Hindlimb muscle (tissue), 1 donor: ENCODE measurements at regions not wholly inside any gene's neighbourhood (a gene's known extent, or its start where the extent isn't known, plus 50 kb on each side); places are given as distances from the start of the nearest gene placed in this dataset.
A peak's percentile ranks its signal among the peaks of the same experiment; 100 is the strongest.

Experiments
- DNase-seq: peaks from one replicate; pipeline ENCODE4 v3.0.0-alpha.2; 2013

GRCh38 chr3:95399585-95399984 is 1336.7 kb downstream of the NSUN3 start:
- no peak for DNase-seq

DNA sequence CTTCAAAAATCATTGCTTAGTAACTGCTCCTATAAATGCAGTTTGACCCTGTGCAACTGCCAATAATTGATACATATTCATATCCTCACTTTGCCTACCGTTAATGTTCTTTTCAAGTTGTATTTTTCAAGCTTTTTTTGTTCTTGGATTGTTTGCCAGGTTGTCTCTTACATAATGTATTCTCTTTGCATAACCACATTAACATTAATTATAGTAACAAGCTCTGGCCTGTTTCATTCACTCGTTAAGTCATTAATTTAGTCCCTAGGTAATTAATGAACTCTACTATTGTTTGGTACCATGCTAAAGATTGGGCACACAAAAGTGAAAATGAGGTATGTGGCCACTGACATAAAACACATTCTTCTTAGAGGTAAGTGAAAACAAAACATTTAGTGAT is 1338.8 kb downstream of the NSUN3 start:
- DNase-seq, result no peak

DNA sequence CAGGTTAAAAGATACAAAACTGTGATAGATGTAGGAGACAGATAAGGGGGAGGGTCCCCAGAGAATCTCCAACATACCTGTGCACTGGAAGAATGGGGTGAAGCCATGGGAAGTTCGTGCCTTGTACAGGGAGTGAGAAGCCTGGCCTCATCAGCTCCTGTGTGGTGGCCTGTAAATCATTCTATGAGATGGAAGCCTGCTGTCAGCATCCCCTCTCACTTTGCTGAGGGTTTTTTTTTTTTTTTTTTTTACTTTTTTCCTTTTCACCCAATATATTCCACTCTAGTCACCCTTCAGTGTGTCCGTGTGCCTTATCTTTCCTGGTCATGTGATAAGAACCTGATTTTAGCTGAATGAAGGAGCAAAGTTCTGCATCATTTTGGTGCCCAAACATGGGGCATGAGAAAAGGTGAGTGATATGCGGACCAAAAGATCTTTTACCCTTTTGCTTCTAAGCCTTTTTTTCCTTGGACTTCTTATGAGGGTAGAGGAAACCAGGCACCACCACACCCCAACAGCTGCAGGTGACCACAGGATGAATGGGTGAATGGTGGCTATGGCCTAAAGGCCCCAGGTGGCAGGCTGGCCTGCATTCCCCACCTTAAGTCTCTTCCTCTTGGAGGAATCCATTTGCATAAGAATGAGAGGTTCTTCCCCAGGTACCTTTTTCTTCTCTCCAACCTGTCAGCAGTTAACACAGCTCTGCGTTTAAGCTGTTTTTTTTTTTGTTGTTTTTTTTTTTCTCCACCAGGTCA is 1345.0 kb downstream of the NSUN3 start:
- DNase-seq, result no peak

DNA sequence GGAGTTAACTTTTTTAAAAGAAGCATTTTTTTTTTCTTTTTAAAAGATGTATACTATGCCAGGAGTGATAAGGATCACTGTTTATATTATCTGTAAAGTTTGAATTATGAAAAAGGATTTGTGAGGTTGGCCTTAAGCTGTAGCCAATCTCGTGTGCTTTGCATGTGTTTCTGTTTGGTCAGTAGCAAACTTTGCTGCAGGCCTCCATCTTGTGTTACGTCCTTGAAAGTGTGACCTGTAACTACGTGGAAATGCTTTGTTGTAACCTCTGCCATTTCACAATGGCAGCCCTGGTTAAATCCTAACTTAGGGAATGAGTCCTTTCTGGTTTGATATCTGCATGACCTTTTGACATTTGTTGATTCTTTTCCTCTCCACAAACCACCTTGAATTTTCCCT is 1345.6 kb downstream of the NSUN3 start:
- DNase-seq, result no peak

GRCh38 chr3:95418251-95418650 is 1355.4 kb downstream of the NSUN3 start:
- no peak for DNase-seq

DNA sequence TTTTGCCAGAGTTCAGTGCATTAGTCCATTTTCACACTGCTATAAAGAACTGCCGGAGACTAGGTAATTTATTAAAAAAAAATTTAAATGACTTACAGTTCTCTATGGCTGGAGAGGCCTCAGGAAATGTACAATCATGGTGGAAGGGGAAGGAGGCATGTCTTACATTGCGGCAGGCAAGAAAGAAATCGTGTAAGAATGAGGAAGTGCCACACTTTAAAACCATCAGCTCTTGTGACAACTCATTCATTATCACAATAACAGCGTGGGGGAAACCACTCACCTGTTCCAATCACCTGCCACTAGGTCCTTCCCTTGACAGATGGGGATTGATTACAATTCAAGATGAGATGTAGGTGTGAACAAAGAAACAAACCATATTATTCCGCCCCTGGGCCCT is 1361.4 kb downstream of the NSUN3 start:
- no peak for DNase-seq

DNA sequence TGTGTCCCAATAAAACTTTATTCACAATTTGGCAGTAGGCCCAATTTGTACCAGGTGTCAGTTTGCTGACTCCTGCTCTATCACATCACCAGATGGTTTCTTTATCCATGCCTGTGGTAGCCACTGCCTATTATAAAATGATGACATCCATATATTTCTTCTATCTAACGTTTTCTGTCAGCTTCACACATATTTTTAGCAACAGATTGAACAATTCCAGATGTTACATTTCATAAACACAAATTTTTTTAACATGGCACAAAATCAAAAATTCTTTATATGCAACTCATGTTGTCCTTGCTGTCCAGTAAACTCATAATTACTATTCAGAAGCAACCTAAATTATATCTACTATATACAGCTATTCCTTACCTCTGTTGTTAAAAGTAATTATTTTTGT is 1371.6 kb downstream of the NSUN3 start:
- peak; percentile 15 for DNase-seq

GRCh38 chr3:95437409-95437808 is 1374.5 kb downstream of the NSUN3 start:
- DNase-seq, result no peak

DNA sequence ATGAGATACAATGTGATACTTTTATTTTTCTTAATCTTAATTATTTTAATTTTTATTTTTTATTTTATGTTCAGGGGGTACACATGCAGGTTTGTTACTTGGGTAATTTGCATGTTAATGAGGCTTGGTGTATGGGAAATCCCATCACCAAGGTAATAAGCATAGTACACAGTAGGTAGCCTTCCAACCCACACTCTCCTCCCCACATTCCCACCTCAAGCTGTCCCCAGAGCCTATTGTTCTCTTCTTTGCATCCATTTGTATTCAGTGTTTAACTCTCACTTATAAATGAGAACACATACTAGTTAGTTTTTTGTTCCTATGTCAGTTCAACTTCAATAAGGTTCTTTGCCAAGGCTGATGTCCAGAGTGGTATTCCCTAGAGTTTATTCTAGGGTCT is 1375.4 kb downstream of the NSUN3 start:
- no peak for DNase-seq

DNA sequence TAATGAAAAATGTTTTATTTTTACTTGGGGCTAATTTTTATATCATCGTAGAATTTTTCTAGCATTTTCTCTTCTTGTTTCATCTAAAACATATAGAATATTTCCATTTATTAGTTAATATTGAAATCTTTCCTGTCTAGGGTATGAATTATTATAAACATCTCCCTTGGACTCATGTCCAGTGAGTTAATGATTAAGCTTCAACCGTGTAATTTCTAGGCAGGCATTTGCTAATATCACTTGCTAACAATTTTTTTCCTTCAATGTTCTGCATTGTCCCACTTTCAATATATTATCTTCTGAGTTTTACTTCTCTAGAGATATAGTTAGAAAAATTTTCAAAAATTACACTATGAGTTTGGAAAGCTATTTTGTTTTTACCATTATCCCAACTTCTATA is 1371.6 kb upstream of the EPHA6 start:
- no peak for DNase-seq

DNA sequence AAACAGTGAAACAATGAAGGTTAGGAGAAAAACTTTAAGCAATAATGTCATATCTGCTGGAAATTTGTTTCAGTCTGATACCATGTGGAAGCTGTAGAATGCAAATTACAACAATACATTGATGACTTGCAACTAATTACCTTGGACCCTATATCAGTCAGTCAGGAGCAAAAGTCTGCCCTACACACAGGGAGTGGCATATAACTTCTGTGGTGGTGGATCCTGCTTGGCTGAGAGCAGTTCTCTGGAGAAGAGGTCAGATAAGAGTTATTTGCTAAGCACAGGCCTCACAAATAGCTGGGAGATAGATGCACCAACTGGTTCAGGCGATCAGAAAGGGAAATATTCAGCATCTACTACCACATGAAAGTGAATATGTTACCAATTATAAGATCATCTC is 1364.6 kb upstream of the EPHA6 start:
- no peak for DNase-seq

- no peak for DNase-seq
These were observed 1361.2 kb upstream of the EPHA6 start for GRCh38 chr3:95453242-95453641.

DNA sequence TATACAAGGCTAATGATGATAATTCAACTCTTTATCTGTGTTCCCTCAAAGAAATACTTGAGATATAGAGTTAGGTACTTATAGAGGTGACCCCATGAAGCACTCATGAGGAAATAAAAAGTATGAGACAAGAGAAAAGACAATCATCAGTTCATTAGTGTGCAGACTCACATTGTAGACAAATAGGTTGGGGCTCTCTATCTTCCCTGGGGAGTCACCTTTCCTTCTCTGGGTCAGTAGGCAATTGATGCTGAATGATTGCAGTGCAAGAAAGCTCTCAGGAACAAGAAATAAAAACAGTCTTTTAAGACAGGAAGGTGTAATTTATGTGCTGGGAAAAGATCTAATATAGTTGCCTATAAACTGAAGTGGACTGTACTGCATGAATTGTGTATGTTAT is 1357.6 kb upstream of the EPHA6 start:
- no peak for DNase-seq

GRCh38 chr3:95459706-95460105 is 1354.7 kb upstream of the EPHA6 start:
- DNase-seq, result peak; percentile 41

- peak; percentile 13 for DNase-seq
These were observed 1354.1 kb upstream of the EPHA6 start for GRCh38 chr3:95460274-95460673.

DNA sequence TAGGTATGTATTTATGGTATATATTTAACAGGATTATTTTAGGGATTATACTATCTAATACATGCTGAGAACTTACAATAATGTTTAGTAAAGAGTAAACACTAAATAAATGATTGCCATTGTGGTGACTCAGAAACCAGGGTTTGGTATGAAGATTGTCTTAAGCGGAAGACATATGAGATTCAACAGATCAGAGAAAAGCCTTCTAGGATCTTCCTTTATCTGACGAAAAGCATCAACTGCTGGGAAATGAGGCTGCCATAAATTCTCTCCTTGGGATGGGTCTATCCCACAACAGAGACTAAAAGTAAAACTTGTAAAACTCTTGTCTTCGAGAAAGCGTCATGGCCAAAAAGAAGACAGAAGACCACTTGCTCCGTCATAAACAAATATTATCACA is 1352.2 kb upstream of the EPHA6 start:
- no peak for DNase-seq

- DNase-seq, result peak; percentile 39
These were observed 1350.0 kb upstream of the EPHA6 start for GRCh38 chr3:95464346-95464745.

DNA sequence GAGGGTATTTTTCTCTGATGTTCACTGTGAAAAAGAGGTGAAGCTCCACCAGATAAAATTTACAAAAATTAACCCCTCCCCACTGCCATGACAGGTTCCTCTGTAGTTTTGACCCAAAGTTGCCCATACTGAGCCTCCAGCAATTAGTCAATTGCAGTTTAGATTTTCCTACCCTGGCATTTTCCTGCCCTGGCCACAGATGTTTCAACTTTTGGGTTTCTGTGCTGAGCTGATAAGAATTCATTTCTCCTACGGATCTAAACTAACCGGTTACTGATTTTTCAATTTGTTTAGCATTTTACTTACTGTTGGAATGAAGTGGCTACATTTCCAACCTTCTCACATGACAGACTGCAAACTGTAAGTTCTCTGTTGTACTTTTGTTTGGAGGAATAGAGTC is 1346.1 kb upstream of the EPHA6 start:
- DNase-seq, result no peak

- no peak for DNase-seq
These were observed 1340.1 kb upstream of the EPHA6 start for GRCh38 chr3:95474338-95474737.

DNA sequence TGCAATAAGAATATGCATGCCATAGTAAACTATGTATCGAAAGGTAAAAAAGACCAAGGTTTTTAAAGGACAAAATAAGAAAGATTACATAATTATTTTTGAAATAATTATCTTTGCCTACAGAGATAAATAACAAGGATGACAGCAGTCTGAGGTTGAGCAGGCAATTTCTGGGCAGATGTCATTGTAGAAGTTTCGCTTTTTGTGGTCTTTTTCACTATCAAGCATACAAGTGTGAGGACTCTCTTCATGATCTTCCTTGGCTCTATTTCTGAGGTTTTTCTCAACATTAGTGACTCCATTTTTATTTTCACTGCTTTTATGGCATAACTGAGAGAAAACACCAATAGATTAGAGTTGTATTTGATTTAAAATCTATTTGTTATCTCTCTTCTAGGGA is 1337.9 kb upstream of the EPHA6 start:
- DNase-seq, result no peak

DNA sequence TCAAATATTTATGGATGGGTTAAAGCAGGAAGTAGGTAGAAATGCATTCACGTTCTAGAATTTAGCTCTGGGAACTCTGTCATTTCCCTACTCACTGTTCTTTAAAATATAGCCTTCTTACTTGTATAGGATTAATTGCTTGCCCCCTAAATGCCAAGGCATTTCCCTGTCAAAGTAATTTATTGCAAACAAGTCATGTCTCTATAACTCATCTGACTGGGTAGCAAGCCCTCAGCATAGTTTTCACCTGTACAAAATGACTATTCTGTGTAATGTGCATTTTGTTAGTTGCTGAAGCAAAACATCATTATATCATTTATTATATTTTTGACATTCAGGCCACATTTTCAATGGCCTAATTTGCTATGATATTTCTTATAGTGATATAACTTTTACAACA is 1308.2 kb upstream of the EPHA6 start:
- no peak for DNase-seq

DNA sequence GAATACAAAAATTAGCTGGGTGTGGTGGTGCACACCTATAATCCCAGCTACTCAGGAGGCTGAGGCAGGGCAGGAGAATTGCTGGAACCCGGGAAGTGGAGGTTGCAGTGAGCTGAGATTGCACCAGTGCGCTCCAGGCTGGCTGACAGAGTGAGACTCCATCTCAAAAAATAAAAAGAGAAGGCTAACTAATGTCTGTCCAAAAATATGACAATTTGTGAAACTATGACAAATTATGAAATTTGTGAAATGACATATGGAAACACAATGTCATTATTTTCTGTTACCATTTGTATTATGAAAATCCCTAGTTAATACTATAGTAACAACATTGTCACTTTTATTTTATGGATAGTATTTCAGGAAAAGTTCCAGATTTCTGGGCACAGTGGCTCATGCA is 1306.3 kb upstream of the EPHA6 start:
- DNase-seq, result no peak

DNA sequence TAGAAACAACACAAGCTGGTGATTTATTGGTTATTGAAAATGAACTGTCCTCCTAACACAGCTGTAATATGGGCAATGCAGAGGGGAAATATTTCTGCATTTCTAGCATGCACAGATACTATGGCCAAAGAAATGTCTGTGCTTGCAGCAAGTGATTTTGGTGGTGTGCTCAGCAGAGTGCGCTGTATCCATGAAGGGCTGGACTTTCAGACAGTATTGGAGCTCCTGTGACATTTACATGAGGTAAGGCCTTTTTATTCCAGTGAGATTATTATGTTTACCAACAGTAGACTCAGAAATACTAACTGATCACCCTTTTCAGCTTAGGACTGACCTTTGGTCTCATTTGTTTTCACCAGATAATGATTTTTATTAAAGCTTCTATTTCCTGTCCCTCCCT is 1302.6 kb upstream of the EPHA6 start:
- no peak for DNase-seq

- DNase-seq, result no peak
These were observed 1300.1 kb upstream of the EPHA6 start for GRCh38 chr3:95514260-95514659.

DNA sequence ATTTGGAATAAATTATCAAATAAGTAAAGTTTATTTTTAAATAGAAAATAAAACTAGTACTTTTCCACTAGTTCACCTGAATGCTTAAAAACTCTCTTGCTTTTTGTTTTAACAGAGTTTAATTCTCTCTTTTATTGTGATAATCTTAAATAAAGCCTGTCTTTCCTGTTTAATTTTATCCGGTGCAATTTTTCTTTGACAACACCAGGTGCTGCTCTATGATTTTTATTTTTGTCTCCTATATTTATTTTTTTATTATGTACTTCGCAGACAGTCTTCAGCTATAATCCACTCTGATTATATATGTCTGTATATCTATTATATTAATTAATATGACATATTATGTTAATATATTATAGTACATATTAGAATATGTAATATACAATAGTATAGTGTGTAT is 1293.0 kb upstream of the EPHA6 start:
- no peak for DNase-seq
